OCI-LY1 (cell line): ENCODE measurements at regions not wholly inside any gene's neighbourhood (a gene's known extent, or its start where the extent isn't known, plus 50 kb on each side); places are given as distances from the start of the nearest gene placed in this dataset.

Source experiments
- CTCF ChIP-seq: fragments of 200-600 bp; sonication (generic), shearing (Covaris generic); IDR thresholded peaks from 2 replicates; pipeline ENCODE4 v1.5.1; 2017; ENCODE audit warnings: mild to moderate bottlenecking, antibody characterized with exemption, low read length, moderate library complexity, mixed read lengths
- EZH2 ChIP-seq: fragments of 200-600 bp; sonication (generic), shearing (Covaris generic); IDR thresholded peaks from 2 replicates; pipeline ENCODE4 v1.8.0; 2017; ENCODE audit warnings: borderline replicate concordance, mixed run types, mild to moderate bottlenecking, antibody characterized with exemption, low read length, moderate library complexity, mixed read lengths

GRCh38 chr1:201598973-201599372 lies 60.0 kb downstream of the NAV1 start:
- TF ChIP-seq EZH2 (no peak), CTCF (no peak)
